ENCODE measurements at regions not wholly inside any gene's neighbourhood (a gene's known extent, or its start where the extent isn't known, plus 50 kb on each side); places are given as distances from the start of the nearest gene placed in this dataset.
"Not testable (repeated sequence)": the region's sequence is repeated elsewhere in the genome, so short reads cannot be mapped to it uniquely, and the experiment has no call there.

DNA sequence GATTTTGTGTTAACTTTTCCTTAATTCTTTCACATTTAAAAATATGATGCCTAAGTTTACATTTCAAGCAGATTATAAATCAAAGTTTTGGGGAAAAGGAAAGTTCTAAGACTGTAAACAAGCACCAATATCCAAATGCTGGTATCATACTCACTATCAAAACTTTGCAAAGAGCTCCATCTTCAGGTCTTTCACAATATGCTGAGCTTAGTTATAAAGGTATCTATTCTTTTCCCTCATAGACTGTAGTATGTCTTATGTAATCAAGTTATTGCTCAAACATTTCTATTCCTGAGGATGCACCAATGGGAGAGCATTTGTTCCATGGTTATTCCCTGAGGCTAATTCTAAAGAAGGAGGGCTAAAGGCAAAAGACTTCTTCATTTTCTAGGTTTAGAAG is 207.9 kb upstream of the FAM241A start:
- DNase-seq: no peak

DNA sequence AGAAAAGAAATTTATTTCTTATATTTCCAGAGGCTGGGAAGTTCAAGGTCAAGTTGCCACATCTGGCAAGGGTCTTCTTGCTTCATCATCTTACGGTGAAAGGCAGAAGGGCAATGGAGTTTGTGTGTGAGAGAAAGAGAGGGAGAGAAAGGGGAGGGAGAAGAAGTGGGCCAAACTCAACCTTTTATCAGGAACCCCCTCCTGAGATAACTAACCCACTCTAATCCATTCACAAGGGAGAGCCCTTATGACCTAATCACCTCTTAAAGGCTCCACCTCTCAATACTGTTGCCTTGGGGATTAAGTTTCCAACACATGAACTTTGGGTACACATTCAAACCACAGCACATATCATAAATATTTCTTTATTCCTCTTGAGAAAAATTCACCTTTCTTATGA is 203.3 kb upstream of the FAM241A start:
- no peak for DNase-seq

DNA sequence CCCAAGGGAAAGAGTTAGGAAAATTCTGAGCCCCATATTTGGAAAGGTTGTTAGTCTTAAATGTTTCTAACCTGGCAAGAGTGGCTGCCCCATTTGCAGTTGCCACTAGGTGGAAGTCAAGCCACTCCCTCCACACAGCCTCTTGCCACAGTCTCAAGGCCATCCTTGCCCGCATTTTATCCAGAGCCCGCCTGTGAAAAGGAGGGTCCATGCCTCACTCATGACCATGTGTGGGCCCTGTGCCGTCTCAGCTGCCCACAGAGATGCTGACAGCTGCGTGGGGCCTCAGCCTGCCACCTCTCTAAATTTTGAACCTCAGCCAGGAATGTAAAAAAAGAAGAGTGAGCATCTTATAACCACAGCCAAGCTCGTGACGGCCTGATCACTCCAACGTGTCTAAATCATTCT is 201.5 kb upstream of the FAM241A start:
- no peak for DNase-seq

DNA sequence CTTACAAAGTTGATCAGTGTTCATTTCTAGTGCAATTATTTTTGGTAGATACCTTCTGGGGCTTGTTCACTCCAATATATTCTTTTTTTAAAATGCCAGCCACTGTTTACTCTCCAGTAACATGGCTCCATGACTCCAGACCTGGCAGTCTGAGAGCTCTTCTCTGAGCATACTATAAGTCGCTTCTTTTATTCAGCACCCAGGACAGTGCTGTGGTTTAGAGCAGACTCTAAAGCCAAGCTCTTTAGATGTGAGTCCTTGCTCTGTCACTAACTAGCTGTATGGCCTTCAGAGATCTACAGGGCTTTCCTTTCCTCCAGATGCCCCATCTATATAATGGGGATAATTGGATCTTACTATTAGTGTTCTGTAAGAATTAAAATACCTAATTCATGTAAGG is 200.2 kb upstream of the FAM241A start:
- no peak for DNase-seq

DNA sequence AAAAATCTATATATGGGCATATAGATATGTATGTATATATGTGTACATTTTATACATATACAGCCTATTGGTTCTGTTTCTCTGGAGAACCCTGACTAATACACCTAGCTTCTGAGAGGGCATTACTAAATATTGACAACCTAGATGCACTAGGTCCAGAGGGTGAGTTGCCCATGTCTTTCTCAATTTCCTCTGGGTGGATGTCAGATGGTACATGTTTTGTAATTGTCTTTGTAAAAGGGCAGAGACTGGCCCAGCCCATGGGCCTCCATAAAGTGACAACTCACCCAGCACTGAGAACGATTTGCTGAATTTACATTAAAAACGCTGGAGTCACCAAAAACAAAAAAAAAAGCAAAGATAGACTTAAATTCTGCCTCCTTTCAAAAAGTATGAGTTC is 198.5 kb upstream of the FAM241A start:
- no peak for DNase-seq

DNA sequence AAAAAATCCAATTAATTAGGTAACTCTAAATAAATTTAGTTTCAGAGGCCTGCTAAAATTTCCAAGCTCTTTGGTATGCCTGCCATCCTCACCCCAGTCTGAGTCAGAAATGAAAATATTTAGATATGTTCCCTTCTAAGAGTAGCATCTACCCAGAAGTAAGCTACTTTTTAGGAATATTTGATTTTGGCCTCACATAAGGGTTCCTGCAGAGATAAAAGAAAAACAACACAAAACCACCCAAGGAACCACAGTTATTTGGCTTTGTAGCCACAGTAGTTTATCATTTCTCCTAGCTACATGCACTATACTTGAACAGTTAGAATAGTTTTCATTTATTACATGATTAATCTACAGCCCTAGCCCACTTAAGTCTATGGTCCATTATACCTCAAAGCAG is 192.6 kb upstream of the FAM241A start:
- DNase-seq: no peak

DNA sequence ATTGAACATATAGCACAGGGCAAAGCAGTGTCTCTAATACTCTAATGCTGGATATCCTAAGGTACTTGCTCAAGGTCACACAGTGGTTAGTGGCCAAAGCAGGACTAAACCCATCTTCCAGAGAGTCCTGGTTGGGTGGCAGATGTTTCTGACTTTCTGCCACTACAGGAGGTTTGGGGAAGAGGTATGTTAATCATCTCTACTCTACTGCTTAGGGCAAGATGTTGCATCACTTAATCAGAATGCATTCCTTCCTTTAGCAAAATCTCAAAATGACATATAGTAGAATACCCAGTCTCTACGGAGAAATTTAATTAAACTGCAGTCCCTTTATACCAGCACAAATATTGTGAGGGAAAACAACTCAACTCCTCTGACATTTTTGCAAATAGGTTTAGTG is 190.7 kb upstream of the FAM241A start:
- no peak for DNase-seq

DNA sequence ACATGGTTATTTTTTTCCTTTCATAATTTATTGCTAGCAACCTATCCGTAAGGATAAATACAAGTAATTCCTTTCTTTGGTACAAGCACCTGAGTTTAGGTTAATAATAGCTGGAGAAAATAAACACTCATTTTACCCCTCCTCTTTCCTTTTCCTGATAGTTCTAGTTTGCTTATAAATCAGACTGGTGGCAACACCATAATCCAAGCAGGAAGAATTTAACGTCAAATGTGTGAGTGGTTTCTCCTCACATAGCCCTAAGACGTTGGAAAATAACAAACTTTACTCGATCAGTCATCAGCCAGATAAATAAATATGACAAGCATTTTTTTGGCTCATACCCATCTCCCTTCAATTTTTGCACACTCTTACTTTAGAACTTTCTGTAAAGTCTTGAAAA is 190.3 kb upstream of the FAM241A start:
- no peak for DNase-seq

DNA sequence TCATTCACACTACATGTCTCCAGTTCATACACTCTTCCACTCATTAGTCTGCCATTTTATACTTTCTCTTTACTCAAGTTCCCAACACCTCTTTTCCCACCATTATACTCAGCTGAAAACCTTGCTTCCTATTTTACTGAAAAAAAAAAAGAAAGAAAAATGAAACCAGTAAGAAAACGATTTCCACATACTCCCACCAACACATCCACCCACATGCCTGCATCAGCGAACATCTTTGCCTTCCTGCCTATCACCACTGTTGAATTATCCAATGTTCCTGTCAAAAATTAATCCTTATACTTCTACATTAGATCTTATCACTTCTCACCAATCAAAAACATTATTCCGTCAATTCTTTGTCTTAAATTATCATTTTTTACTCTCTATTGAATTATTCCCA is 188.1 kb upstream of the FAM241A start:
- DNase-seq: no peak

DNA sequence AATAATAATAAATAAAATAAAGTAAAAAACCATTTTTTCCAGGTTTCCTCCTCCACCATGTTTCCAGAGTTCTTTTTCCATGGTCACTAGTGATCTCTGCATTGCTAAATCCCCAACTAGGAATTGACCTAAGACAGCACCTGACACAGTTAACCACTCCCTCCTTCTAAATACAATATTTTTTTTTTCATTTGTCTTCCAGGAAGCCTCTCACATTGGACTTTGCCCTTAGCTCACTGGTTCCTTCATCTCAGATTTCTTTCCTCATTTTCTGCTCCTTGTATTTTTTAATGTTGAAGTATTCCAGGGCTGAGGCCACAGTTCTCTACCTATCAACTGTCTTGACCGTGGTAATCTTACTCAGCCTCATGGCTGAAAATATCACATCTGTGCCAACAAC is 187.3 kb upstream of the FAM241A start:
- no peak for DNase-seq

DNA sequence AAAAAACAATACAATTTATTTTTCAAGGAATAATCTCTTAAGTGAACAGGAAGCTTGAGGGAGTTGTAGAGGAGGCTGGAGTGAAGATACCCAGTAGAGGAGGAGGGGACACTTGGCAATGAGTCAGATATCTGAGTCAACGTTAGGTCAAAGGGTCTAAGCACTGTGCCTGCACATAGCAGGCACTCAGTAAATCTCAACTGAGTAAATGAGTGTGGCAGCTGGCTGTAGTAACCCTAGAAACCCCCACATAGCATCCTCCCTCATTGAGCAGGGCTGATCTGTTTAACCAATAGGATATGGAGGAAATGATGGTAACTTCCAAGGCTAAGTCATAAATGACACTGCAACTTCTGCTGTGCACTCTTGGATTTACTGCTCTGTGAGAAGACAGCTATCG is 186.0 kb upstream of the FAM241A start:
- no peak for DNase-seq

DNA sequence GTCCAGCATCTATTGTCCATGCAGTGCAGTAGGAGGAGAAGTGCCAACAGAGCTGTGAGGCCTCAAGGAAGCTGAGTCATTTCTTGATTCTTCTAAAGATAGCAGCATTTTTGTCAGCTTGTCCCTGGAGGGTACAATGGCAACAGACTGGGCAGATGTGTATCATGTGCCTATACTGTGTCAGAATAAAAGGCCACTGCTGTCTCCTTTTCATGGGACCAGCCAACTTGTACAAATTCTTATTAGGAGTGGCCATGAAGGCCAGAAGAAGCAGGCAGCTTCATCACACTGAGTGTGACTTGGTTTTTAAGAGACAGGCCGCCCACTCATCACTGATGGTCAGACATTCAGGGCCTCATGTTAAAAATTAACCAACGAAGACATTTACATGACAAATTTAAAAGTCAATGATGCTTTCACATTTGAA is 185.0 kb upstream of the FAM241A start:
- no peak for DNase-seq

DNA sequence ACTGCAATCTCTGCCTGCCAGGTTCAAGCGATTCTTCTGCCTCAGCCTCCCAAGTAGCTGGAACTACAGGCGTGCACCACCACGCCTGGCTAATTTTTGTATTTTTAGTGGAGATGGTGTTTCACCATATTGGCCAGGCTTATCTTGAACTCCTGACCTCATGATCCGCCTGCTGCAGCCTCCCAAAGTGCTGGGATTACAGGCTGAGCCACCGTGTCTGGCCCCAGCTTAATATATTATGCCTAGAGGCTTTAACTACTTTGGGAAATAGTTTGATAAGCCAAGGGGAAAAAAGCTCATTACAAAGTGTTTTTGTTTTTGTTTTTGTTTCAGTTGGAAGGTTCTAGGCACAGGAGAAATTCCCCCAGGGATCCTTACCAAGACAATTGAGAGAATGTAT is 184.2 kb upstream of the FAM241A start:
- not testable (repeated sequence) for DNase-seq

DNA sequence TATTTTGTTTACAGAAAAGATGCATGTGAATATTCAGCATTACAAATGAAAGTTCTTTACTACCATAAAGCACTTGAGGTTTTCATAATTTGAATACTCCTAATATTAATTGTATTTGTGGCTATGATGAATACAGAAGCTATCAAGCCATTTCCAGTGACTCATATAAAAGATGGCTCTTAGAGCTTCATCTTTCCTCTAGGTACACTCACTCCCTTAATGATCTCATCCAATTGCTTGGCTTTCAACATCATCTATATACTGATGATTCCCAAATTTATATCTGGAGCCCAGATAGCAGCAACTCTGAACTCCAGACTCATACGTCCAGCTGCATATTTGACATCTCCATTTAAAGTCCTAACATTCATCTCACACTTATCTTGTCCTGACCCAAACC is 183.4 kb upstream of the FAM241A start:
- no peak for DNase-seq

DNA sequence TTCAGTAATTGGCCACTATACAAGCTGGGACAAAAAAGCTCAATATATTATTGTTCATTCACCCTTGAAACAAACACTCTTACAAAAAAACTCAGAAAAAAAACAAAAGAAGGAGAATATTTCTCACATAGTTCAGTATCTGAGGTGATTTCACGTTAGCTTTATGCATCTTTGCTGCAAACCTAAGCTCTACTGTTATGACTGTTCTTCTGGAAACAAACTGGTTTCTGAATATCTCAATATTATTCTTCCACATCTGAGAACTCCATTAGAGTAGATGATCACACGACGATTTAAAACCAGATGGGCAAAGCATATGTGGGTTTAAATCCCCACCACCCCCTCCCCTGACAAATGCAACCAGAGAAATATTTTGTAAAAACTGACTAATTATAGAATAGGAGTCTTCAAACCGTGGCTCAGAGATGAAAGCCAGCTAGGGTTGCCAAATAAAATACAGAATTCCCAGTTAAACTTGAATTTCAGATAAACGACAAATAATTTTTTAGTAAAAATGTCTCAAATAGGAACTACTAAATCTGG is 182.0 kb upstream of the FAM241A start:
- no peak for DNase-seq

DNA sequence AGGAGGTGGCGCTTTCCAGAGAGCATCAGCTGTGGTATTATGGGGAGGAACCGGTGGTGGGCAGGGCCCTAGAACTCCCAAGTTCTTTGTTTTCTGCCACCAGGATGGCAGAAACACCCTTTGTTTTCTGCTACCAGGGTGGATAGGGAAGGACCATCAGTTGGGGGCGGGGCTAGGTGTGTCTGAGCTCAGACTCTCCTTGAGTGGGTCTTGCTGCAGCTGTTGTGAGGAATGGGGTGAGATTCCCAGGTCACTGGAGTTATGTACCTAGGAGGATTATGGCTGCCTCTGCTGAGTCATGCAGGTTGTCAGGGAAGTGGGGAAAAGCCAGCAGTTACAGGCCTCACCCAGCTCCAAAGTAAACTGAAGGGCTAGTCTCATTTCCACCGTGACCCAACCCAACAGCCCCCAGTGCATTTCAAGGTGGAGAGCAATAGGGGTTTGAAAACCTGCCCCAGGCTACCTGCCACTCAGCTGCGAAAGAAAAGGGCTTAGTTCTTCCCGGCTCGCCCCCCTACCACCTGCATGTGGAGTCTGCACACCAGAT is 167.8 kb upstream of the FAM241A start:
- DNase-seq: no peak

DNA sequence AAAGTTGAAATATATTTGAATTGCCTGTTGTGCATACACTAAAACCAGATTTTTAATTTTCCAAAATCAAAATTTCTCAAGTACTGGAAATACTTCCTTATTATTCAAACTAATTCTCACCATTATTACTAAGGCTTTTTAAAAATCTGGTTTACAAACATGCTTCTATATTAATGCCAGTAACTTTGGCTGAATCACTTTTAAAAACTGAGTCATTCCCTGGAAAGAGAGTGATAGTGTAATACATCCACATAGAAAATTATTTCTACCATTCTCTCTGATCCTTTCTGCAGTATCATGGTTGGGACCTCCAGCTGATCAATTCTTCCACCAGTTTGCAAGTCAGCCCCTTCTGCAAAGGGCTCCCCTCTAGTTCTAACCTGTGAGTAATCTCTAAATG is 165.3 kb upstream of the FAM241A start:
- no peak for DNase-seq

DNA sequence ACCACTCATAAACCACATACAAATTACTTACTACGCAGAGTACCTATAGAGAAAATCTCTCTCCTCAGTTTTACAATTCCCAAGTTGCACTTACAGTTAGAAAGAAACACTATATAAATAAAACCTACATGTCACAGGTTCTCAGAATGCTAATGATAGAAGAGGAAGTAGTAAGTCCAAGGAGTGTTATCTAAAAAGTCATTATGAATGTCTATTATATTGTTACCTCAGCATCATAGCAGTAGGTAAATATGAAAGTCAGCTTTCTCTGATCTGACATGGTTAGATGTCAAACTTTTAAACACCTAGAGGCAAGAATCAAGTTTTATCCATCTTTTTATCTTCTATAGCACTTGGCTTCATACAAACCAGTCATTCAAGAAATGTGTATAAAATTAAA is 163.2 kb upstream of the FAM241A start:
- DNase-seq: no peak

DNA sequence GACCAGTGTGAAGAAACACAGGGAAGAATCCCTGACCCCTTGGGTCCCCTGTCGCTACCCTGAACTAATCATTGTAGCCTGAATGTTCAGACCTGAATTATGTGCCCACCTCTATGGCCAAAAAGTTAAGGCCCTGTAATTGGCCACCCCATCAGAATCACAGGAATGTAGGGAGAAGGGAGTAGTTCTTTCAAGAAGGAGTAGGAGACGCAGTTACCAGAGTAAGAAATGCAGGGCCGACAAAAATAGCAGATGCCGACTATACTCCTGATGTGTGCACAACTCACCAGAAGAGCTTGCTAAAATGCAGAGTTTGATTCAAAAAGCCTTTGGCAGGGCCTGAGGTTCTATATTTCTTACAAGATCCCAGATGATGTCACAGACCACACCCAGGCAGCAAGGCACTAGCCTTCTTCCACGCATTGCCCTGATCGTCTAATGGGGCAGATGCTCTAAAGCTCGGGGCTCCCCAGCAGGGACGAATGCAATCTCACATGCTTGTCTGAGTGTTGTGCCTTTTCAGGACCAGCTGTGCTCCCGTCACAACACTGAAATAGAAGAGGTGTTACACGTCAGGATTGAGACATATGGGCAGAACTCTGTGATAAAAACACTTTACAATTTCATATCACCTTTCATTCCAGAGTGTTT is 161.0 kb upstream of the FAM241A start:
- no peak for DNase-seq

DNA sequence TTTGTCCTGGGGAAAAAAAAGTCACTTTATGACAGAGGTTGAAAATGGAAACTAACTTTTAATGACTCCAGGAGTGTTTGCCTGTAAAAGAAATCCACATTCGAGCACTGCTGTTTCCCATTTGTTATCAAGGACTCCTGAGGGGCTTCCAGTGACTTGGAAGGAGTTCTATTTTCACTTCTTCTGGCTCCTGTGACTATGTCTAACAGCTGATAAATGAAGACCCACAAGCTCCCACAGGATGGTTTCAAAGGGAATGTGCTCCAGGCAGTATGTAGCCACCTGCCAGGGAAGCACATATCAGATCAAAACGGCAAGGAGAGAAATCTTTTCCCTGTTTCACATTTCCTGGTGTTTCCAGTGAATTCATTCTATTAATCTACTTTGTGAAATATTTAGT is 159.8 kb upstream of the FAM241A start:
- no peak for DNase-seq

DNA sequence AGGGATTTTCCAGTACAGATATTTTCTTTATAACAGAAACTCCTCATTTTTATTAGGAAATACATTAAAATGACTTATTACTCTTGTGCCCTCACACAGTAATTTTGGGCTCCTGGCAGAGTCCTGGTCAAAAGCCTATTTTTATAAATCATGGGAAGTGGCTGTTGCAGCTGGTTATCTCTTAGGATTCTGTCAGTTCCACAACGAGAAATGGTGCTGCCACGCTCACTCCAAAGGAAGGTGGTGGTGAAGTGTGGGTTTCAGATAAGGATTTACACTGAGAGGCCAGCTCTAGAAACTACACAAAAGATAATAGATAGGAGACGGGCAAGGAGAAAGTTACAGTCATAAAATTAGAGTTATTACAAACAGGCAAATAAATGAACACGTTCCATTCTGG is 159.2 kb upstream of the FAM241A start:
- DNase-seq: no peak

DNA sequence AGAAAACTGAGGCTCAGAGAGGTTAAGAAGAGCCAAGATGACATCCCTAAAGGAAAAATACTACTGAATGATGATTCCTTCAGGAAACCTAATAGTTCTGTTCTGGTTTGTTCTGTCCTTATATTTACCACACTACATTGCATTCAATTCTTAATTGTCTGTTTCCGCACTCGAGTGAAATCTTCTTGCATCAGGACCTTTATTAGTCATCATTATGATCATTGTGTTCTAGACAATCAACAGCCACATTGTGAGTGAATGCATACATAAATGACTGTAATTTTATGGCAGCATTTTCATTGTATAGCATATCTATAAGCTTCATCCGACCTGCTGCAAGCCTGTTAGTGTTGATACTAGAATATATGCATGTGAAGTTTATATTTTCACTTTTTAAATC is 156.7 kb upstream of the FAM241A start:
- no peak for DNase-seq

DNA sequence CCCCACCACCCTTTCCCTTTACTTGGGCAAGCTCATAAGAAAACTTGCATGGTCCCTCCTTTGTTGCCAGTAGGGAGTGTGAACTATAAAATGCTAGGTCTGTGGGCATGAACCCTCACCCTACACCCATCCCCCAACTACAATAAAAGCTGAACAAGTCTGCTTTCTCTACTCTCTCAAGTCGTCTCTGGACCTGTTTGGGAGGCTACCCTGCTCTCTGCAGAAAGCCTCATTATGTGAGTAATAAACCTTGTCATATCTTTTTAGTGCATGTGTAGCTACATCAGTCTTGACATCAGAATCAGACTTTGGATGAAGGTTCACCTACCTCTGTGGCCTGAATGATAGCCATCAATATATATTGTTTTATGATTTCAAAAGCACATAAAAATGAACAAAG is 155.4 kb upstream of the FAM241A start:
- no peak for DNase-seq

DNA sequence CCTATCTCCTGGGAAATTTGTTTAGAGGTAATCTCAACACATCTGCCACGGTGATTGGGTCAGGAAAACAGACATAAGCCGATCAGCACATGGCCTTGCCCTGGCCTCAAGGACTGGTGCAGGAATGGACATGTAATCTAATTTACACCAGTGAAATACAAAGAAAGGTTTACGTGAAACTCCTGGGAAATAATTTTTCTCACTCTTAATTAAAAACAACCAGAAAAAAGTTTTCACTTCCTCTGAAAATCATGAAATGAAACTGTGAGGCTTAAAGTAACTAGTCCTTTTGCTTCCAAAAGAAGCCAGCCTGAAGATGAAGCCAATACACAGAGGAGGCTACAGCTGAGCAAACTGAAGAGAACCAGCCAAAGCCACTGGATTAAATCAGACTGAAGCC is 154.1 kb upstream of the FAM241A start:
- no peak for DNase-seq

DNA sequence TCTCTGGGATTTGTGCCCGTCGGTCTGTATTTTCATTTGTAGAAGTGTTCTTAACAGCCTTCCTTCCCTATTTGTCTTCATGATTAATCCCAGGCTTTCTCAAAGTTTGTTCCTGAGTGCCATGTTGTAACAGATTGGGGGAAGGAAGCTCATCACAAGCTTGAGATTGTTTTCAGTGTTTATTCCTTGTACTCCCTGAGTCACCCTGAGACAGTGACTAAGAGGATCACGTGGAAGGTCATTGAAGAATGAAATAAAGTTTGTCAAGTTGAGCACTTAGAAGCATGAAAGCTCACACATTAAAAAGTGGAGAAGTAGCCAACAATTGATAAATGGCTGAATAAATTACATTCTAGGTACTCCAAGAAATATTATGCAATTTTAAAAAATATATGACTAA is 153.5 kb upstream of the FAM241A start:
- DNase-seq: no peak
